OCI-LY1 (cell line): ENCODE measurements at regions not wholly inside any gene's neighbourhood (a gene's known extent, or its start where the extent isn't known, plus 50 kb on each side); places are given as distances from the start of the nearest gene placed in this dataset.

Experiments used
- H2AFZ ChIP-seq: fragments of 200-600 bp; sonication (generic), shearing (Covaris generic); 2 replicates; pipeline ENCODE4 v1.6.0; 2014; ENCODE audit warnings: antibody characterized with exemption, mild to moderate bottlenecking, low read length
- H3F3A ChIP-seq: fragments of 200-600 bp; sonication (generic), shearing (Covaris generic); 2 replicates; pipeline ENCODE4 v1.6.0; 2014; ENCODE audit warnings: mild to moderate bottlenecking, antibody characterized with exemption, low read length, moderate library complexity; ENCODE audit not compliant: insufficient read depth
- H3K27ac ChIP-seq: fragments of 200-600 bp; sonication (generic); 2 replicates; pipeline ENCODE4 v1.5.1; 2014; ENCODE audit warnings: low read length, mixed run types, mild to moderate bottlenecking, low read depth; ENCODE audit not compliant: poor library complexity, severe bottlenecking
- H3K27me3 ChIP-seq: fragments of 200-600 bp; sonication (generic); 2 replicates; pipeline ENCODE4 v1.6.0; 2014; ENCODE audit warnings: antibody characterized with exemption, mild to moderate bottlenecking, low read length, moderate library complexity; ENCODE audit not compliant: insufficient read depth
- H3K36me3 ChIP-seq: fragments of 200-600 bp; sonication (generic); 2 replicates; pipeline ENCODE4 v1.6.1; 2014; ENCODE audit warnings: mild to moderate bottlenecking, antibody characterized with exemption, low read length, moderate library complexity, mixed read lengths; ENCODE audit not compliant: insufficient read depth
- H3K4me1 ChIP-seq: fragments of 200-600 bp; sonication (generic); 2 replicates; pipeline ENCODE4 v1.5.1; 2014; ENCODE audit warnings: mild to moderate bottlenecking, low read length, moderate library complexity; ENCODE audit not compliant: insufficient read depth, severe bottlenecking
- H3K4me2 ChIP-seq: fragments of 200-600 bp; sonication (generic), shearing (Covaris generic); 2 replicates; pipeline ENCODE4 v1.6.1; 2014; ENCODE audit warnings: low read length
- H3K4me3 ChIP-seq: fragments of 200-600 bp; sonication (generic); 2 replicates; pipeline ENCODE4 v1.5.1; 2014; ENCODE audit warnings: low read length, low read depth, mild to moderate bottlenecking, mixed read lengths; ENCODE audit not compliant: poor library complexity, severe bottlenecking
- H3K79me2 ChIP-seq: fragments of 200-600 bp; shearing (Covaris generic); 2 replicates; pipeline ENCODE4 v1.6.1; 2016; ENCODE audit warnings: mixed run types, low read length, mixed read lengths; ENCODE audit not compliant: insufficient read depth
- H3K9ac ChIP-seq: fragments of 200-600 bp; sonication (generic), shearing (Covaris generic); 2 replicates; pipeline ENCODE4 v1.6.1; 2014; ENCODE audit warnings: mild to moderate bottlenecking, low read length, mixed read lengths
- H3K9me2 ChIP-seq: fragments of 200-600 bp; sonication (generic), shearing (Covaris generic); 2 replicates; pipeline ENCODE4 v1.6.1; 2014; ENCODE audit warnings: low read depth, mild to moderate bottlenecking, low read length, mixed read lengths
- H3K9me3 ChIP-seq: fragments of 200-600 bp; shearing (Covaris generic); 2 replicates; pipeline ENCODE4 v1.6.1; 2014; ENCODE audit warnings: low read length, mixed read lengths
- H4K20me1 ChIP-seq: fragments of 200-600 bp; sonication (generic), shearing (Covaris generic); 2 replicates; pipeline ENCODE4 v1.6.0; 2016; ENCODE audit warnings: mild to moderate bottlenecking, low read length; ENCODE audit not compliant: insufficient read depth
- EZH2 ChIP-seq: fragments of 200-600 bp; sonication (generic), shearing (Covaris generic); IDR thresholded peaks from 2 replicates; pipeline ENCODE4 v1.8.0; 2017; ENCODE audit warnings: borderline replicate concordance, mixed run types, mild to moderate bottlenecking, antibody characterized with exemption, low read length, moderate library complexity, mixed read lengths
- TF ChIP-seq, protein P1 (sequence below): fragments of 200-600 bp; sonication (generic), shearing (Covaris generic); IDR thresholded peaks from 2 replicates; pipeline ENCODE4 v1.5.1; 2017; ENCODE audit warnings: mild to moderate bottlenecking, antibody characterized with exemption, low read length, moderate library complexity, mixed read lengths

DNA sequence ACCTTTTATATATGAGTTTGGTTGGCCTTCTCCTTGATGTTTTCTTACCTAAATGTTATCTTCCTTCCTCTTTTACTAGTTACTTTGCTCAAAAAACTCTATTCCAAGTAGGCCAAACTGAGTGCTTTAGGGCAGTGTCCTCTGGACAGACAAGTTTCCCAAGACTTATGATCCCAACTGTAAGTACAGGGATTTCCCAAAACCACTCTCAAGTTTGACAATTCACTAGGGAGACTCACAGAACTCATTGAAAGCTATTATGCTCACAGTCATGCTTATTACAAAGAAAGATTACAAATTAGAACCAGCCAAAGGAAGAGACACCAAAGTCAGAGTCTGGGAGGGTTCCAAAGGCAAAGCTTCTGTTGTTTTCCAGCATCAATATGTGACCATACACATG lies 534.2 kb upstream of the ALCAM start:
- Histone ChIP-seq H3K9me2 (no peaks in the 10 kb centered on the region), H4K20me1 (no peaks in the 10 kb centered on the region), H3K9ac (no peak overlapping the region), H3K4me2 (no peak overlapping the region), H2AFZ (no peak overlapping the region), H3K27me3 (no peaks in the 10 kb centered on the region), H3K4me1 (no peaks in the 10 kb centered on the region), H3F3A (no peaks in the 10 kb centered on the region), H3K27ac (no peak overlapping the region), H3K9me3 (no peaks in the 10 kb centered on the region), H3K36me3 (no peaks in the 10 kb centered on the region), H3K79me2 (no peaks in the 10 kb centered on the region), H3K4me3 (no peak overlapping the region)
- TF ChIP-seq, protein P1, sequence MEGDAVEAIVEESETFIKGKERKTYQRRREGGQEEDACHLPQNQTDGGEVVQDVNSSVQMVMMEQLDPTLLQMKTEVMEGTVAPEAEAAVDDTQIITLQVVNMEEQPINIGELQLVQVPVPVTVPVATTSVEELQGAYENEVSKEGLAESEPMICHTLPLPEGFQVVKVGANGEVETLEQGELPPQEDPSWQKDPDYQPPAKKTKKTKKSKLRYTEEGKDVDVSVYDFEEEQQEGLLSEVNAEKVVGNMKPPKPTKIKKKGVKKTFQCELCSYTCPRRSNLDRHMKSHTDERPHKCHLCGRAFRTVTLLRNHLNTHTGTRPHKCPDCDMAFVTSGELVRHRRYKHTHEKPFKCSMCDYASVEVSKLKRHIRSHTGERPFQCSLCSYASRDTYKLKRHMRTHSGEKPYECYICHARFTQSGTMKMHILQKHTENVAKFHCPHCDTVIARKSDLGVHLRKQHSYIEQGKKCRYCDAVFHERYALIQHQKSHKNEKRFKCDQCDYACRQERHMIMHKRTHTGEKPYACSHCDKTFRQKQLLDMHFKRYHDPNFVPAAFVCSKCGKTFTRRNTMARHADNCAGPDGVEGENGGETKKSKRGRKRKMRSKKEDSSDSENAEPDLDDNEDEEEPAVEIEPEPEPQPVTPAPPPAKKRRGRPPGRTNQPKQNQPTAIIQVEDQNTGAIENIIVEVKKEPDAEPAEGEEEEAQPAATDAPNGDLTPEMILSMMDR: no peak
- no peak for TF ChIP-seq EZH2

DNA sequence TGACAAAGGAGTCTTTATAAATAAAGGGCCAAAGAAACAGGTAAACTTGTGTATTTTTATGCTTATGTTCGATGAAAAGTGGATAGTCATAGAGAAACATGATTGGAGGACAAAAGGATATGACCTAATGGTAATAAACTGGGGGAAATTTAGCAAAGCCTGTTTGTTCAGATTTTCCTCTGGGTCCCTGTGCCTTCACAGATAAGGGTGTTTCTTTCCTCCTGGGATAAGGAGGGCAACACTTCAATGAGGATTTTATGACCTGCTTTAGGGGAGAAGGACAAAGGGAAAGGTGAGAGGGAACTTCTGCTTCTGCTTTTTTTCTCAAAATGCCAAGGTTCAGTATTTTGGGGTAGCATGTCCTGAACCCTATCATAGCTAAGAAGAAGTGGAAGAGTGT lies 531.3 kb upstream of the ALCAM start:
- Histone ChIP-seq H3F3A (no peaks in the 10 kb centered on the region), H3K4me3 (no peak overlapping the region), H4K20me1 (no peaks in the 10 kb centered on the region), H3K27me3 (no peaks in the 10 kb centered on the region), H3K27ac (no peak overlapping the region), H3K36me3 (no peaks in the 10 kb centered on the region), H3K4me1 (no peaks in the 10 kb centered on the region), H3K9me3 (no peaks in the 10 kb centered on the region), H3K9ac (no peak overlapping the region), H3K4me2 (no peak overlapping the region), H3K9me2 (no peaks in the 10 kb centered on the region), H3K79me2 (no peaks in the 10 kb centered on the region), H2AFZ (no peak overlapping the region)
- no peak for TF ChIP-seq EZH2
- TF ChIP-seq, protein P1: no peak

DNA sequence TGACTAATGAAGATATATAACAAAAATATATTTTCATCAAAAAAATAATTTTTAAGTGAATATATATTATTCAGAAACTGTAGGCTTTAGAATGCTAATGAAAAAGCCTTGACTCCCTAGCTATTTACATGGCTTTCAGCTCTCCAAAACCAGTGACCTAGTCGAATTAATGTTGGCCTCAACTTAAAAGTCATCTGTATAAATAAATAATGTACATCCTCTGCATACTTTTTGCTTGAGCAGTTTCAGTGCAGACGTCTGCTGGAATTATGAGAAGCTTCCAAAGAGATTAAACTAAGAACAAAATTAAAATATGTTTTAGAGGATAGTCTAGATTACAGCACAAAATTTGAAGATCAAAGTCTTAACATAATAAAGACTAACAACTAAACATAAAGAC lies 520.4 kb upstream of the ALCAM start:
- Histone ChIP-seq H3K27ac (no peak overlapping the region), H2AFZ (no peak overlapping the region), H3K4me1 (no peaks in the 10 kb centered on the region), H3K9me3 (no peaks in the 10 kb centered on the region; the same call in 1 of the 2 replicates), H4K20me1 (no peaks in the 10 kb centered on the region), H3K27me3 (no peaks in the 10 kb centered on the region), H3K4me3 (no peak overlapping the region), H3K9ac (no peak overlapping the region), H3K79me2 (no peaks in the 10 kb centered on the region), H3K4me2 (no peak overlapping the region), H3K9me2 (no peaks in the 10 kb centered on the region), H3F3A (no peaks in the 10 kb centered on the region), H3K36me3 (no peaks in the 10 kb centered on the region)
- TF ChIP-seq, protein P1: no peak
- no peak for TF ChIP-seq EZH2
